Keratinocyte (primary cell): ENCODE measurements at regions not wholly inside any gene's neighbourhood (a gene's known extent, or its start where the extent isn't known, plus 50 kb on each side); places are given as distances from the start of the nearest gene placed in this dataset.

Experiments used
- DNase-seq: peaks from one replicate; pipeline ENCODE4 v3.0.0-alpha.2; 2011; ENCODE audit warnings: low read depth, missing footprints, low spot score
- FAIRE-seq: peaks from 2 replicates; lab custom pipeline; 2011; peaks lifted over from hg19 to GRCh38; lab: Jason Lieb, UNC
- H2AFZ ChIP-seq: 2 replicates; pipeline ENCODE4 v1.6.0; 2012; ENCODE audit warnings: low read length, control low read depth, inconsistent platforms; ENCODE audit not compliant: control insufficient read depth
- H3K27ac ChIP-seq: 2 replicates; pipeline ENCODE4 v1.5.1; 2011; ENCODE audit warnings: low read length; ENCODE audit not compliant: control insufficient read depth, insufficient read depth
- H3K27me3 ChIP-seq: 3 replicates; pipeline ENCODE4 v1.6.0; 2011; ENCODE audit warnings: low read length; ENCODE audit not compliant: control insufficient read depth, insufficient read depth; ENCODE audit errors: extremely low read depth
- H3K36me3 ChIP-seq, 2 experiments: 2 replicates in 1 of 2; 3 replicates in 1 of 2; pipeline ENCODE4 v1.5.1; 2011; ENCODE audit warnings: low read length in 2 of 2, mild to moderate bottlenecking in 1 of 2; ENCODE audit not compliant: control insufficient read depth in 2 of 2, insufficient read depth in 2 of 2; ENCODE audit errors: extremely low read depth in 1 of 2
- H3K4me1 ChIP-seq: 3 replicates; pipeline ENCODE4 v1.5.1; 2011; ENCODE audit warnings: low read length; ENCODE audit not compliant: control insufficient read depth, insufficient read depth; ENCODE audit errors: extremely low read depth
- H3K4me2 ChIP-seq: 3 replicates; pipeline ENCODE4 v1.6.0; 2011; ENCODE audit warnings: low read depth, low read length; ENCODE audit not compliant: control insufficient read depth, insufficient read depth; ENCODE audit errors: extremely low read depth
- H3K4me3 ChIP-seq, 3 experiments: fragments of 200-600 bp in 1 of 3; sonication (generic) in 1 of 3; 2 replicates in 2 of 3; 3 replicates in 1 of 3; pipeline ENCODE4 v1.5.1; 2011 to 2016; ENCODE audit warnings: low read length in 3 of 3, mild to moderate bottlenecking in 3 of 3, control low read depth in 2 of 3, inconsistent platforms in 1 of 3, low read depth in 1 of 3, mixed read lengths in 1 of 3, mixed run types in 1 of 3, moderate library complexity in 1 of 3; ENCODE audit not compliant: control insufficient read depth in 2 of 3, insufficient read depth in 2 of 3; ENCODE audit errors: extremely low read depth in 1 of 3
- H3K79me2 ChIP-seq: 2 replicates; pipeline ENCODE4 v1.6.0; 2012; ENCODE audit warnings: low read length; ENCODE audit not compliant: control insufficient read depth, insufficient read depth
- H3K9ac ChIP-seq: 3 replicates; pipeline ENCODE4 v1.6.0; 2011; ENCODE audit warnings: low read length; ENCODE audit not compliant: control insufficient read depth, insufficient read depth; ENCODE audit errors: extremely low read depth
- H3K9me1 ChIP-seq: 3 replicates; pipeline ENCODE4 v1.6.0; 2011; ENCODE audit warnings: low read length; ENCODE audit not compliant: control insufficient read depth, insufficient read depth; ENCODE audit errors: extremely low read depth
- H3K9me3 ChIP-seq: 2 replicates; pipeline ENCODE4 v1.5.1; 2012; ENCODE audit warnings: low read depth, low read length; ENCODE audit not compliant: control insufficient read depth
- H4K20me1 ChIP-seq: 3 replicates; pipeline ENCODE4 v1.6.0; 2011; ENCODE audit warnings: low read length; ENCODE audit not compliant: control insufficient read depth, insufficient read depth; ENCODE audit errors: extremely low read depth
- CTCF ChIP-seq, 3 experiments: IDR thresholded peaks in 1 of 3; conservative IDR thresholded peaks in 1 of 3; optimal IDR thresholded peaks in 1 of 3; 2 replicates in 2 of 3; 3 replicates in 1 of 3; pipeline versions ENCODE3 to v1.5.1; 2011; ENCODE audit warnings: low read length in 3 of 3, mild to moderate bottlenecking in 3 of 3, moderate library complexity in 2 of 3, control low read depth in 1 of 3, inconsistent platforms in 1 of 3; ENCODE audit not compliant: insufficient read depth in 2 of 3; ENCODE audit errors: extremely low read depth in 1 of 3
- EZH2 ChIP-seq: IDR thresholded peaks from one replicate; pipeline ENCODE4 v1.6.1; 2012; ENCODE audit warnings: inconsistent platforms, mild to moderate bottlenecking, low read length, moderate library complexity
- dilution Hi-C: fragments of 300-500 bp; cut with MboI; formaldehyde crosslinking; loops from one replicate; pipeline ENCODE4 v1.7.0; 2020; ENCODE audit warnings: low sequenced_read_pairs; ENCODE audit not compliant: extremely low pct_ligation_motif_present

- Histone ChIP-seq H3K9me1 (no peaks in the 10 kb centered on the region), H3K27ac (no peak overlapping the region), H3K79me2 (no peaks in the 10 kb centered on the region), H3K4me2 (no peak overlapping the region), H3K9me3 (no peaks in the 10 kb centered on the region), H3K4me3 (no peak overlapping the region), H3K4me1 (no peaks in the 10 kb centered on the region), H2AFZ (no peak overlapping the region), H3K36me3 (no peaks in the 10 kb centered on the region), H4K20me1 (no peaks in the 10 kb centered on the region), H3K27me3 (no peaks in the 10 kb centered on the region), H3K9ac (no peak overlapping the region)
- DNase-seq = no peak
- dilution Hi-C loops = no loop called here
- no peak for FAIRE-seq
- TF ChIP-seq EZH2 = no peak
- TF ChIP-seq CTCF (optimal IDR thresholded peaks at IDR 0.05 in 1 of 3, IDR thresholded peaks at IDR 0.05 in 1 of 3, conservative IDR thresholded peaks at IDR 0.05 in 1 of 3; ENCODE audit: extremely low read depth in 1 of 3, insufficient read depth in 2 of 3, low read length in 3 of 3) = no peak
Measured at GRCh38 chr2:15780234-15780633, 160.1 kb upstream of the MYCN start.

GRCh38 chr2:15780912-15781574 lies 159.3 kb upstream of the MYCN start:
- TF ChIP-seq CTCF (optimal IDR thresholded peaks at IDR 0.05 in 1 of 3, IDR thresholded peaks at IDR 0.05 in 1 of 3, conservative IDR thresholded peaks at IDR 0.05 in 1 of 3; ENCODE audit: extremely low read depth in 1 of 3, insufficient read depth in 2 of 3, low read length in 3 of 3) (no peak), EZH2 (no peak)

More at GRCh38 chr2:15780912-15781574, 159.3 kb upstream of the MYCN start:
- no peak for FAIRE-seq
- DNase-seq = no peak
- Histone ChIP-seq H4K20me1 (no peaks in the 10 kb centered on the region), H2AFZ (no peak overlapping the region), H3K4me2 (no peak overlapping the region), H3K4me3 (no peak overlapping the region), H3K36me3 (no peaks in the 10 kb centered on the region), H3K4me1 (no peaks in the 10 kb centered on the region), H3K27me3 (no peaks in the 10 kb centered on the region), H3K79me2 (no peaks in the 10 kb centered on the region), H3K9me1 (no peaks in the 10 kb centered on the region), H3K27ac (no peak overlapping the region), H3K9ac (no peak overlapping the region), H3K9me3 (no peaks in the 10 kb centered on the region)
- dilution Hi-C loops = no loop called here
